Stimulated activated effector memory CD8-positive, alpha-beta T cell treated with anti-CD3 and anti-CD28 coated beads, Interleukin-12 subunit alpha, Interleukin-12 subunit beta, amount 100 ng/mL, for 72 hours (primary cell): ENCODE measurements at regions not wholly inside any gene's neighbourhood (a gene's known extent, or its start where the extent isn't known, plus 50 kb on each side); places are given as distances from the start of the nearest gene placed in this dataset.
A peak's percentile ranks its signal among the peaks of the same experiment; 100 is the strongest.
"Not testable (repeated sequence)": the region's sequence is repeated elsewhere in the genome, so short reads cannot be mapped to it uniquely, and the experiment has no call there.

ENCODE experiments used
- ATAC-seq: fragments of 150-1000 bp; cut with Tn5 transposase; 2 replicates; pipeline ENCODE4 v1.10.0; 2021
- DNase-seq, 2 donors: peaks; one replicate each; pipeline ENCODE4 v3.0.0; 2021 to 2022; ENCODE audit warnings: low spot score in 2 of 2
- H3K27ac Mint-ChIP-seq: one replicate; pipeline ENCODE4 v1.8.0; 2022; ENCODE audit warnings: mild to moderate bottlenecking, mixed read lengths
- H3K36me3 Mint-ChIP-seq: one replicate; pipeline ENCODE4 v1.8.0; 2022; ENCODE audit warnings: mild to moderate bottlenecking, mixed read lengths
- H3K4me1 Mint-ChIP-seq: one replicate; pipeline ENCODE4 v1.8.0; 2022; ENCODE audit warnings: mixed read lengths
- H3K4me3 Mint-ChIP-seq: one replicate; pipeline ENCODE4 v1.8.0; 2022; ENCODE audit warnings: mild to moderate bottlenecking, mixed read lengths
- H3K9me3 Mint-ChIP-seq: one replicate; pipeline ENCODE4 v1.8.0; 2022; ENCODE audit warnings: mixed read lengths

DNA sequence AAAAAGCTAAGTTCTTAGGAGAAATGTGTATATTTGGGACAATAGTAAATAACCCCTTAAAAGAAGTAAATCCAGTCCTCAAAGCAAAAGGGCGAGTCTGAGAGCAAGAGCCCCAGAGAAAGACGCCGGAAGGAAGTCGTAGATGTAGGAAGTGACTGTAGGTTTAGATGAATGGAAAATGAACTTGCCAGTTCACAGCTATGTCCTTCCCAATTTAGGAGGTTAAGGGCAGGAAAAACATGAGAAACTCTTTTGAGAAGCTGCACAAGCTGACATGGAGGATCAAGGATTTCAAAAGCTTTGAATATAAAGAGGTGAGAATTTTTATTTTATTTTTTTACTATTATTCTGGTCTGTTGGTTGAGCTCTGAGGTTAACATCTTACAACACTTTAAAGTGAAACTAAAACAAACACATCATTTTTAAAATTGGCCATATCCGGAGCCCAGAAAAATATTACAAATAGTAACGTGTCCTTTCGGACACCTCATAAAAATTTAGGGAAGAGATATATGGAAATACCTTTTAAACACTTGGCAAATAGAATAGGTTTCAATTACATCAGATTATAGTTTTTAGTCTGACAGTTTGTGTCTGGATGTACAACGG, 1178.6 kb downstream of the MRPL39 start:
- no peak for ATAC-seq
- no peaks in the 10 kb centered on the region for H3K36me3 Mint-ChIP-seq
- H3K27ac Mint-ChIP-seq, result no peak overlapping the region
- H3K9me3 Mint-ChIP-seq, result peaks cover 19% of the 10 kb centered on the region
- H3K4me3 Mint-ChIP-seq, result peak overlapping the region; percentile 14
- DNase-seq, result no peak
- no peaks in the 10 kb centered on the region for H3K4me1 Mint-ChIP-seq

DNA sequence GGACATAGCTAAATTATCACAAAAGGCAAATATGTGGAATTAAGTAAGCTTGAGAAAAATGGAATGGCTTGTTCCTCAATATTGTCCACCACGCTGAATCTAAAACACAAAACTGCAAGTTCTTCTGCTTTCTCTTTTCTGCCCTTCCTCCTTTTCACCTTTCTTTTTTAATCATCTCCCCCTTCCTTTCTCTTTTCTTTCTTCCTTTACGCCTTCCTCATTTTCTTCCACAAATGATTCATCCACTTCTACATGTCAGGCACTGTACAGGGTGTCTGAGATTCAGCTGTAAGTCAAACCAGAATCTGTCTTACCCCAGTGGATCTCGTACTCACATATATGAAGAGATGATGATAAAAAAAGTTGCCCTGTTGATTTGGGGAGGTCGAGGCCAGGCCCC, 1182.5 kb downstream of the MRPL39 start:
- no peaks in the 10 kb centered on the region for H3K4me1 Mint-ChIP-seq
- no peak for DNase-seq
- no peak overlapping the region for H3K4me3 Mint-ChIP-seq
- H3K36me3 Mint-ChIP-seq, result no peaks in the 10 kb centered on the region
- no peak overlapping the region for H3K27ac Mint-ChIP-seq
- ATAC-seq, result no peak
- H3K9me3 Mint-ChIP-seq, result peaks cover 11% of the 10 kb centered on the region

DNA sequence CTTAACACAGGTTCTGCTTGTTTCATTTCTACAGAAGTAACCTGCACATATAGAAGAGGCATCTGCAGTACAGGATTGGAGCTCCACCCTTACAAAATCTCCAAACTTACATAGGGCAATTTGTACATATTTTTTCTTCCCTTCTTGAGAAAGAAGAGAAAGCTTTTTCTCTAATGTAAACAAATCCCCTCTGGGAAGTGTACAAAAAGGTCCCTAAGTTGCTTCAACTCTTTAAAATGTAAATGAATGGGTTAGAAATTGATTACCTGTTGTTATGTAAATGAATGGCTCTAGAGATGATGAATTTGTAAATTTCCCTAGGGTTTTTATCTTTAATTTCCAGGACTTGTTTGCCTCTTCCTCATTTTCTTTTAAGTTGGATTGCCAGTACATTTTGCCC, 1183.7 kb downstream of the MRPL39 start:
- Mint-ChIP-seq H3K9me3 (peaks cover 13% of the 10 kb centered on the region), H3K36me3 (no peaks in the 10 kb centered on the region), H3K4me1 (no peaks in the 10 kb centered on the region), H3K27ac (no peak overlapping the region), H3K4me3 (no peak overlapping the region)
- ATAC-seq, result no peak
- no peak for DNase-seq

DNA sequence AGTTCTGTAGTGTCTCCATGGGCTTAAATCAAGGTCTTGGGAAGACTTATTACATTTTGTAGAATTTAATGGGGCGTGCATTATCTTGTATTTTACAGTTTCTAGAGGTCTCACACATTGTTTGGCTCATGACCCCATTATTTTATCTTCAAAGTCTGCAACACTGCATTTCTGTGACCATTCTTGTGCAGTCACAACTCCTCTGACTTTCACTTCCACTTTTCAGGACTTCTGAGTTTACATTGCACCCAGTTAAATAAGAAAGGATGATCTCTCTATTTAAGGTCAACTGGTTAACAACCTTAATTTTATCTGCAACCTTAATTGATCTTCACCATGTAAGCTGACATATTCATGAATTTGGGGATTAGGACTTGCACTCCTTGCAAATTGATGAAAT, 1186.6 kb downstream of the MRPL39 start:
- Mint-ChIP-seq H3K36me3 (no peaks in the 10 kb centered on the region), H3K27ac (no peak overlapping the region), H3K4me1 (no peaks in the 10 kb centered on the region), H3K9me3 (peaks cover 14% of the 10 kb centered on the region), H3K4me3 (no peak overlapping the region)
- DNase-seq (no peak), ATAC-seq (no peak)

DNA sequence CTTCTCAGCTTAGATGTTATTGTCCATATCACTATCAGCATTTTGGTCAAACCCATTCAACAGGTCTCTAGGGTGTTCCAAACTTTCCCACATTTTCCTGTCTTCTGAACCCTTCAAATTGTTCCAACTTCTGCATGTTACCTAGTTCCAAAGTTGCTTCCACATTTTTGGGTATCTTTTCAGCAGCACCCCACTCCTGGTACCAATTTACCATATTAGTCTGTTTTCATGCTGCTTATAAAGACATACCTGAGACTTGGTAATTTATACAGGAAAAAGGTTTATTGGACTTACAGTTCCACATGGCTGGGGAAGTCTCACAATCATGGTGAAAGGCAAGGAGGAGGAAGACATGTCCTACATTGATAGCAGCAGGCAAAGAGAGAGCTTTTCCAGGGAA, 1187.6 kb downstream of the MRPL39 start:
- H3K36me3 Mint-ChIP-seq, H3K4me1 Mint-ChIP-seq, DNase-seq, H3K4me3 Mint-ChIP-seq, ATAC-seq, H3K9me3 Mint-ChIP-seq, H3K27ac Mint-ChIP-seq: not testable (repeated sequence)

DNA sequence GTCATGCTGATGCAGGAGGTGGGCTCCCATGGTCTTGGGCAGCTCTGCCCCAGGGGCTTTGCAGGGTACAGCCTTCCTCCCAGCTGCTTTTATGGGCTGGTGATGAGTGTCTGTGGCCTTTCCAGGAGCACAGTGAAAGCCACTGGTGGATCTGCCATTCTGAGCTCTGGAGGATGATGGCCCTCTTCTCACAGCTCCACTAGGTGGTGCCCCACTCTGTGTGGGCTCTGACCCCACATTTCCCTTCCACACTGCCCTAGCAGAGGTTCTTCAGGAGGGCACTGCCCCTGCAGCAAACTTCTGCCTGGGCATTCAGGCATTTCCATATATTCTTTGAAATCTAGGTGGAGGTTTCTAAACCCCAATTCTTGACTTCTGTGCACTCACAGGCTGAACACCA, 1188.6 kb downstream of the MRPL39 start:
- ATAC-seq (no peak), DNase-seq (no peak)
- peaks cover 12% of the 10 kb centered on the region for H3K9me3 Mint-ChIP-seq
- H3K36me3 Mint-ChIP-seq, result no peaks in the 10 kb centered on the region
- H3K4me3 Mint-ChIP-seq, result no peak overlapping the region
- H3K27ac Mint-ChIP-seq, result no peak overlapping the region
- H3K4me1 Mint-ChIP-seq, result no peaks in the 10 kb centered on the region

DNA sequence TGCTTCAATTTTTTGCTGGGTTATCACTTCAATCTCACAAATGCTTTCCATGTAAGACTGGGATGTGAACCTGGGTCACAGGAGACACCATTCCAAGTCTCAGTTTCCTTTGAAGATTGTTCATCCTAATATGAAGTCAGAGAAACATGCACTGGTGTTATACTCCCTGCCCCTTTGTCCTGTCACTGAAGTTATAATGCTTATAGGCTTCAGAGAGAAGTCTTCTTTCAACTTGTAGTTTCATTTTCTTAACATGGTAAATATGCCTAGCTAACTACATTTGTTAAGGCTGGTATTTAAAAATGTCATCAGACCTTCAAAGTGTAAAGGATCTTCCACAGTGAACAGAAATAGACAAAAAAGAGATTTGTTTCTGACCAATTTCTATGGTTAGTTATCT, 1195.9 kb downstream of the MRPL39 start:
- ATAC-seq (no peak), DNase-seq (no peak)
- Mint-ChIP-seq H3K4me3 (no peak overlapping the region), H3K9me3 (peaks cover 17% of the 10 kb centered on the region), H3K4me1 (no peaks in the 10 kb centered on the region), H3K36me3 (no peaks in the 10 kb centered on the region), H3K27ac (no peak overlapping the region)

DNA sequence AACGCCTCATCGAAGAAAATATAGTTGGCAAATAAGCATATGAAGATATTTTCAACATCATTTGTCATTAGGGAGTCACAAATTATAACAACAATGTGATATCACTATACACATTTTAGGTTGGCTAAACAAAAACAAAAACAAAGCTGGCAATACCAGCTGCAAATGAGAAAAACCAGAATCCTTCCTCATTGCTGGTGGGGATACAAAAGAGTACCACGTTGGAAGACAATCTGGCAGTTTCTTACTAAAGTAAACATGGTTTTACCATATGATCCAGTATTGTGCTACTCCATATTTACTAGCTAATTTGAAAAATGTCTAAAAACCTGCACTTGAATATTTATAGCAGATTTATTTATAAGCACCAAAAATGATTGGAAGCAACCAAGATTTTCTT, 1204.1 kb downstream of the MRPL39 start:
- ATAC-seq (no peak), DNase-seq (no peak)
- Mint-ChIP-seq H3K4me1 (no peaks in the 10 kb centered on the region), H3K36me3 (no peaks in the 10 kb centered on the region), H3K27ac (no peak overlapping the region), H3K9me3 (peaks cover 6% of the 10 kb centered on the region), H3K4me3 (no peak overlapping the region)

DNA sequence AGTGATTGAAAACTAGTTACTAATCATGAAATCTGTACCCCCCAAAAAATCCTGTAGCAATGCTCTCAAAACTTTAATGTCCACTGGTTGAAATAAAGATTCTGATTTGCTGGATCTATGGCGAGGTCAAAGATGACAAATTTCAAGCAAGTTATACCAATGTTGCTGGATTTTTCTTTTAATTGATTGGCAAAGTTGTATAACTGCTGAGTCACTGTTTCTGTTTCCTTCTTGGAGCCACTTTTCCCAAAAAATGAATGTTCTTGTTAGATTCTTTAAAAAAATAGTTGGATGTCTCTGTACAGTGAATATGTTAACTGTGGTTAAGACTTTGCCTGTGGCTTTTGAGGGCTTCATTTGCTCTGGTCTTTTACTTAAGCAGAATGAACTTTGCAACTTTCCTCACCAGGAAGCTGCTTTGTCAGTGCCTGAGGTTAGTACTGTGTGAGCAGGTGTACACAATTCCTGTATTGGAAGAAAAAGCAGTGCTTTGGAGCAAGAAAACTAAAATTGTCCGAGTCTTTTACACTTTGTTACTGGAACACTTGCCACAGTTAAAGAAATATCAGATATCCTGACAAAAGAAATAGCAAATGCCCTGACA, 1211.9 kb downstream of the MRPL39 start:
- Mint-ChIP-seq H3K36me3 (no peaks in the 10 kb centered on the region), H3K9me3 (peaks cover 15% of the 10 kb centered on the region), H3K4me1 (no peaks in the 10 kb centered on the region), H3K27ac (no peak overlapping the region), H3K4me3 (no peak overlapping the region)
- ATAC-seq (no peak), DNase-seq (no peak)

DNA sequence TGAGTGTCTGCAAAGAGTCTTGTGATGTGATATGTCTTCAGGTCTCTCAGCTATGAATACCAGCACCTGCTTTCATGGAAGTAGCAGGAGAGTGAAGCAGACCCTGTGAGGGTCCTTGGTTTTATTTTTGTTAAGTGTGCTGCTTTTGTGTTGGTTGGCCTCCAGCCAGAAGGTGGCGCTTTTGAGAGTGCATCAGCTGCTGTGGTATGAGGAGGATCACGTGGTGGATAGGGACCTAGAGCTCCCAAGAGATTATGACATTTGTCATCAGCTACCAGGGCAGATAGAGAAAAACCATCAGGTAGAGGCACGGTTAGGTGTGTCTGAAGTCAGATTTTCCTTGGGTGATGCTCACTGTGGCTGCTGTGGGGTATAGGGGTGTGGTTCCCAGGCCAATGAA, 1232.1 kb downstream of the MRPL39 start:
- DNase-seq (no peak), ATAC-seq (no peak)
- Mint-ChIP-seq H3K9me3 (peaks cover 6% of the 10 kb centered on the region), H3K4me1 (no peaks in the 10 kb centered on the region), H3K36me3 (no peaks in the 10 kb centered on the region), H3K27ac (no peak overlapping the region), H3K4me3 (no peak overlapping the region)

DNA sequence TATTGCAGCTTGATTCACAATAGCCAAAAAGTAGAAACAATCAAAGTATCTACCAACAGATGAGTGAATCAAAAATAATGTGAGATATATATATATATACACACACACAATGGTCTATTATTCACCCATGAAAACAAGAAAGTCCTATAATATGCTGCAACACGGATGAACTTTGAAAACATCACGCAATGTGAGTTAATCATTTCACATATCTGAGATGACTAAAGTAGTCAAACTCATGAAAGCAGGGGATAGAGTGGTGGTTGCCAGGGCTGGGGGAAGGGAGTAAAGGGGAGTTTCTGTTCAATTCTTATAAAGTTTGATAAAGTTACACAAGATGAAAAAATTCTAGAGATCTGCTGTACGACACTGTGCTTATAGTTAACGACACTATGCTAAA, 1234.8 kb downstream of the MRPL39 start:
- no peak overlapping the region for H3K27ac Mint-ChIP-seq
- peaks cover 6% of the 10 kb centered on the region for H3K9me3 Mint-ChIP-seq
- H3K4me3 Mint-ChIP-seq, result no peak overlapping the region
- no peaks in the 10 kb centered on the region for H3K36me3 Mint-ChIP-seq
- DNase-seq (no peak), ATAC-seq (no peak)
- H3K4me1 Mint-ChIP-seq, result no peaks in the 10 kb centered on the region

DNA sequence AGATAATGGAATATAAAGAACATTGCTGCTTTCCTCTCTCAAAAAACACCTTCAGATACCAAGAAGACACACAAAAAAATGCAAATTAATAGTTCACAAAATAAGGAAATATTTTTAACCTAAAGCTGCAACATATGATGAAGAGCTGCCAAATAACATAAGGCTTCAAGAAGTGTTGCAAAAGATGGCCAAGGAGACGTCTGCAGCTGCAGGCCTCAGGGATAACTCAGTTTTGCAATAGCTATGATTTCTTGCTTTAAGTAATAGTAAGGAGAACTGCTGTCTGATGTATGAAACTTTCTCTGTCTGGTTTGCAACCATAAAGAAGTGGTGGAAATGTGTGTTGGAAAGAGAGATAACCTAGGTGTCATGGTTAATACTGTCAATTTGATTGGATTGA, 1237.5 kb downstream of the MRPL39 start:
- H3K4me1 Mint-ChIP-seq, result no peaks in the 10 kb centered on the region
- H3K36me3 Mint-ChIP-seq, result no peaks in the 10 kb centered on the region
- ATAC-seq, result no peak

DNA sequence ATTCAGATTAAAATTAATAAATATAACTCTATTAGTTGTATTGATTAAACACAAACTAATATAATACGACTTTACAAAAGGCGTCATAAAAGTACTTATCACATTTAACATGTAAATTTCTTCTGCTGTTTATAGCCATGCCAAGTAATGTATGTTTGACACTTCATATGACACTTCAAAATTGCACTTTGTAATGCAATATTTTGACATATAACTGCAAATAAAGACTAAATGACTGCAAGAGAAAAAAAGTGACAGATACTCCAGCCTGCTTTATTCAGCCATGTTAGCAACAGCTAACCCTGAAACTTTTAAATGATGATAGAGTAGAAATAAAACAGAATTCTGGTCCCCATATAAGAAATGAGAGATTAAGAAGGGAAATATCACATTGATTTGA, 1238.0 kb downstream of the MRPL39 start:
- DNase-seq (no peak), ATAC-seq (no peak)
- H3K4me3 Mint-ChIP-seq, result no peak overlapping the region
- H3K4me1 Mint-ChIP-seq, result no peaks in the 10 kb centered on the region
- no peaks in the 10 kb centered on the region for H3K36me3 Mint-ChIP-seq
- no peak overlapping the region for H3K27ac Mint-ChIP-seq
- H3K9me3 Mint-ChIP-seq, result peaks cover 6% of the 10 kb centered on the region

More for the DNA sequence above, 1237.5 kb downstream of the MRPL39 start:
- no peak overlapping the region for H3K4me3 Mint-ChIP-seq
- no peak overlapping the region for H3K27ac Mint-ChIP-seq
- H3K9me3 Mint-ChIP-seq, result peaks cover 10% of the 10 kb centered on the region
- DNase-seq, result no peak

DNA sequence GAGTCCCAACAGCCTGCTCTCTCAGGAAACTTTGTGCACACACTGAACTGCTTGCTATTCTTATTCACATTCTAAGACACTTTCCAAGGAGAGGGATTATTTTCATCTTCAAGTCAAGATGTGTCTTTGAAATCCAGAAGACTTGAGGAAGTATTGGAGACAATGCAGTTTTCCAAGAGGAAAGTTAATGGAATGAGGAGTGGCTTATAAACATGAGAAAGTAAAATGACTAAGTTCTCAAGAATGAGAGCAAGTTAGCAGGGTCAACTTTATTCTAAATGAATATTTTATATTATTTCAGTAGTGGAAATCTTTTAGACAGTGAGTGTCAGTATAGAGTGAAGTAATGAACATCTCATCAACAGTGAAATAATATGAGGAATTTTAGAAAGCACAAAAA, 1239.3 kb downstream of the MRPL39 start:
- no peak overlapping the region for H3K27ac Mint-ChIP-seq
- H3K4me3 Mint-ChIP-seq, result no peak overlapping the region
- ATAC-seq (no peak), DNase-seq (no peak)
- peaks cover 8% of the 10 kb centered on the region for H3K9me3 Mint-ChIP-seq
- H3K4me1 Mint-ChIP-seq, result no peaks in the 10 kb centered on the region
- H3K36me3 Mint-ChIP-seq, result no peaks in the 10 kb centered on the region

DNA sequence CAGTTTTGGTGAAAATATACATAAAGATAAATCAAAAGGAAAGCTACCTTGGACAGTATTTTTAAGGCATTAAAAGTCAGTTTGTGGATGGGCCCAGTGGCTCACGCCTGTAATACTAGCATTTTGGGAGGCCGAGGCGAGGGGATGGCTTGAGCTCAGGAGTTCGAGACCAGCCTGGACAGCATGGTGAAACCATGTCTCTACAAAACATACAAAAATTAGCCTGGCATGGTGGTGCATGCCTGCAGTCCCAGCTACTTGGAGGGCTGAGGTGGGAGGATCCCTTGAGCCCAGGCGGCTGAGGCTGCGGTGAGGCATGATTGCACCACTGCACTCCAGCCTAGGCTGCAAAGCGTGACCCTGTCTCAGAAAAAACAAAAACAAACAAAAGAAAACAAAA, 1253.8 kb downstream of the MRPL39 start:
- DNase-seq (no peak), ATAC-seq (no peak)
- H3K4me1 Mint-ChIP-seq, result no peaks in the 10 kb centered on the region
- no peaks in the 10 kb centered on the region for H3K36me3 Mint-ChIP-seq
- peaks cover 26% of the 10 kb centered on the region for H3K9me3 Mint-ChIP-seq
- no peak overlapping the region for H3K27ac Mint-ChIP-seq
- H3K4me3 Mint-ChIP-seq, result no peak overlapping the region

DNA sequence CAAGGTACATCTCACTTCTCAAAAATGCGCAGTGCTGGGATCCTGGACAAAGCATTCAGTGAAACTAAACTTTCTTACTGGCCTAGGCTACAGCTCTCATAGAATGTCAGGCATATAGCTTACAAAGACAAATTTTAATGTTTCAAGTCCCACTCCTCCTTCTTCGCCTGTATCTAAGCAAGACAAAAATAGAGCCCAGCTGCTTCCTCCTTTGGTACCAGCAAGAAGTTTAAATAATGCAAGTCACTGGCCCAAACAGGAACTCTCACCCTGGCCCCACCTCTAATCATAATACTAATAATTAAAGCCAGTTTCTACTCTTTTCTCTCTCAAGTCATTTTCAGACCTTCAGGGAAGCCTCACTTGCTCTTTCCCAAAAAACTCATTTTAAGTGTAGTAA, 1267.9 kb downstream of the MRPL39 start:
- Mint-ChIP-seq H3K36me3 (no peaks in the 10 kb centered on the region), H3K9me3 (peaks cover 13% of the 10 kb centered on the region), H3K27ac (no peak overlapping the region), H3K4me1 (no peaks in the 10 kb centered on the region), H3K4me3 (no peak overlapping the region)
- ATAC-seq, result no peak
- no peak for DNase-seq

DNA sequence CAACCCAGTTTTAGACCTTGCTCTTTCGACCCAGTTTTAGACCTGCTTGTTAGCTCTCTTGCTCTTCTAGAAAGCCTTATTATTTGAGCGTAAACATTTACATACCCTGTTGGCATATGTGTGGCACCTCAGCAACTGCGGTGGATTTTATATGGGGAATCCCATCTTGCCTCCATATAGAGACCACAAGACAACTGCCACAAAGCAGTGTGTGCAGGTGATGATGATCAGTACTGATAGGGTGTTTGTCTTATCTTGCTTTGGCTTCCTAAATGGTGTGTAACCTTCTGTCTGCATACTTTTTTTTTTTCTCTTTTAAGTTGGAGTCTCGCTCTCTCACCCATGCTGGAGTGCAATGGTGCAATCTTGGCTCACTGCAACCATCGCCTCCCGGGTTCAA, 1270.8 kb downstream of the MRPL39 start:
- H3K27ac Mint-ChIP-seq, result no peak overlapping the region
- H3K4me1 Mint-ChIP-seq, result no peaks in the 10 kb centered on the region
- no peaks in the 10 kb centered on the region for H3K36me3 Mint-ChIP-seq
- DNase-seq (no peak), ATAC-seq (no peak)
- H3K4me3 Mint-ChIP-seq, result no peak overlapping the region
- H3K9me3 Mint-ChIP-seq, result peaks cover 15% of the 10 kb centered on the region
